ENCODE measurements at regions not wholly inside any gene's neighbourhood (a gene's known extent, or its start where the extent isn't known, plus 50 kb on each side); places are given as distances from the start of the nearest gene placed in this dataset.

GRCh38 chr1:105830571-105831146 lies 1225.8 kb upstream of the PRMT6 start:
- TF ChIP-seq CTCF (IDR thresholded peaks at IDR 0.05; ENCODE audit: low read depth, low read length, missing input control), result no peak
- TF ChIP-seq TAF1 (conservative IDR thresholded peaks at IDR 0.05), result no peak
- TF ChIP-seq RAD21 (IDR thresholded peaks at IDR 0.05), result no peak
- no peak for TF ChIP-seq SP1 (IDR thresholded peaks at IDR 0.05)
- TF ChIP-seq, protein P1, sequence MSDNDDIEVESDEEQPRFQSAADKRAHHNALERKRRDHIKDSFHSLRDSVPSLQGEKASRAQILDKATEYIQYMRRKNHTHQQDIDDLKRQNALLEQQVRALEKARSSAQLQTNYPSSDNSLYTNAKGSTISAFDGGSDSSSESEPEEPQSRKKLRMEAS (IDR thresholded peaks at IDR 0.05), result no peak

Measured in liver (tissue), 3 donors.